DND-41 (cell line): ENCODE measurements at regions not wholly inside any gene's neighbourhood (a gene's known extent, or its start where the extent isn't known, plus 50 kb on each side); places are given as distances from the start of the nearest gene placed in this dataset.

Source experiments
- CTCF ChIP-seq: IDR thresholded peaks from 2 replicates; pipeline ENCODE4 v1.5.1; 2012; ENCODE audit warnings: borderline replicate concordance, low read length, moderate library complexity, mild to moderate bottlenecking; ENCODE audit not compliant: poor library complexity, severe bottlenecking; ENCODE audit errors: extremely low read depth
- EZH2 ChIP-seq: IDR thresholded peaks from 3 replicates; pipeline ENCODE4 v1.6.1; 2012; ENCODE audit warnings: borderline replicate concordance, low read depth, mild to moderate bottlenecking, moderate library complexity, low read length, inconsistent platforms; ENCODE audit not compliant: severe bottlenecking

GRCh38 chr3:20576228-20576627 is 390.2 kb upstream of the SGO1 start:
- TF ChIP-seq CTCF (no peak), EZH2 (no peak)
